HCT116 (cell line): ENCODE measurements at regions not wholly inside any gene's neighbourhood (a gene's known extent, or its start where the extent isn't known, plus 50 kb on each side); places are given as distances from the start of the nearest gene placed in this dataset.

Experiments used
- ATAC-seq: fragments of 200-7000 bp; cut with Tn5 transposase; 2 replicates; pipeline ENCODE4 v1.9.1; 2020; ENCODE audit warnings: mild to moderate bottlenecking, moderate library complexity
- BruUV-seq: library from RNA; stranded (reverse); fragments of 400-500 nt; replicated peaks from 2 replicates; lab custom pipeline; 2021; lab: Mats Ljungman, UMichigan
- CTCF ChIA-PET: fragments of 300-600 bp; sonication (Branson Sonifier 250); formaldehyde crosslinking; loops from one replicate; lab custom pipeline; 2021; ENCODE audit warnings: antibody characterized with exemption; lab: Charles Lee
- POLR2A ChIA-PET: fragments of 300-600, 350-600 bp; sonication (Branson Sonifier 250); formaldehyde crosslinking; loops from one replicate; lab custom pipeline; 2021; ENCODE audit warnings: antibody characterized with exemption; lab: Charles Lee
- RAD21 ChIA-PET, 2 experiments: fragments of 300-600 bp; sonication (Branson Sonifier 250); formaldehyde crosslinking; loops; one replicate each; lab custom pipeline; 2023; ENCODE audit warnings: low total read pairs in 2 of 2; ENCODE audit not compliant: uncharacterized antibody in 2 of 2, unreplicated experiment in 2 of 2, low non-redundant PET in 1 of 2; lab: Charles Lee
- DNase-seq: peaks from one replicate; pipeline ENCODE4 v3.0.0-alpha.2; 2010; ENCODE audit warnings: low read depth, low spot score
- H2AFZ ChIP-seq: fragments of 200-600 bp; shearing (Covaris generic), sonication (generic); 2 replicates; pipeline ENCODE4 v1.6.1; 2017; ENCODE audit warnings: low read depth, mixed run types, mixed read lengths, antibody characterized with exemption, low read length; ENCODE audit not compliant: poor library complexity, severe bottlenecking
- H3K27ac ChIP-seq: 2 replicates; pipeline ENCODE4 v1.5.1; 2012; ENCODE audit warnings: low read depth, low read length
- H3K27me3 ChIP-seq: fragments of 200-600 bp; sonication (generic); 2 replicates; pipeline ENCODE4 v1.6.1; 2016; ENCODE audit warnings: mixed run types, low read length, mixed read lengths; ENCODE audit not compliant: insufficient read depth
- H3K36me3 ChIP-seq, 2 experiments: fragments of 200-500 bp in 1 of 2; fragments of 200-600 bp in 1 of 2; sonication (Bioruptor generic) in 1 of 2; sonication (generic) in 1 of 2; 2 replicates each; pipeline versions ENCODE4 v1.5.1 to v1.6.1; 2014 to 2016; ENCODE audit warnings: low read length in 2 of 2, inconsistent platforms in 1 of 2, mixed read lengths in 1 of 2, mixed run types in 1 of 2; ENCODE audit not compliant: insufficient read depth in 2 of 2, control insufficient read depth in 1 of 2
- H3K4me1 ChIP-seq, 2 experiments: fragments of 200-600 bp in 1 of 2; sonication (generic) in 1 of 2; 2 replicates each; pipeline versions ENCODE4 v1.5.1 to v1.6.1; 2012 to 2017; ENCODE audit warnings: low read length in 2 of 2, inconsistent platforms in 1 of 2, mild to moderate bottlenecking in 1 of 2, mixed read lengths in 1 of 2, mixed run types in 1 of 2, moderate library complexity in 1 of 2; ENCODE audit not compliant: insufficient read depth in 2 of 2, control insufficient read depth in 1 of 2
- H3K4me2 ChIP-seq: fragments of 200-600 bp; sonication (generic); 2 replicates; pipeline ENCODE4 v1.6.1; 2017; ENCODE audit warnings: mixed run types, low read length, mixed read lengths
- H3K4me3 ChIP-seq, 2 experiments: fragments of 200-600 bp in 1 of 2; sonication (generic) in 1 of 2; replicated peaks in 1 of 2; 2 replicates each; pipeline ENCODE4 v1.5.1; 2011 to 2016; ENCODE audit warnings: low read length in 2 of 2, control low read depth in 1 of 2, low read depth in 1 of 2, mild to moderate bottlenecking in 1 of 2, mixed read lengths in 1 of 2, mixed run types in 1 of 2
- H3K79me2 ChIP-seq: fragments of 200-600 bp; sonication (generic); 2 replicates; pipeline ENCODE4 v1.6.1; 2017; ENCODE audit warnings: mild to moderate bottlenecking, mixed run types, low read length, moderate library complexity, mixed read lengths; ENCODE audit not compliant: insufficient read depth
- H3K9ac ChIP-seq: fragments of 200-600 bp; sonication (generic); 2 replicates; pipeline ENCODE4 v1.6.1; 2016; ENCODE audit warnings: low read length, mixed read lengths
- H3K9me2 ChIP-seq: fragments of 200-600 bp; sonication (generic), shearing (Covaris generic); 2 replicates; pipeline ENCODE4 v1.6.1; 2017; ENCODE audit warnings: mixed run types, mild to moderate bottlenecking, moderate library complexity; ENCODE audit not compliant: insufficient read depth
- H3K9me3 ChIP-seq, 2 experiments: fragments of 200-500 bp in 1 of 2; fragments of 200-600 bp in 1 of 2; sonication (Bioruptor generic) in 1 of 2; sonication (generic) in 1 of 2; 2 replicates each; pipeline ENCODE4 v1.6.1; 2014 to 2017; ENCODE audit warnings: low read length in 2 of 2, mixed read lengths in 2 of 2, inconsistent platforms in 1 of 2, low read depth in 1 of 2, mild to moderate bottlenecking in 1 of 2, mixed run types in 1 of 2, moderate library complexity in 1 of 2; ENCODE audit not compliant: control insufficient read depth in 1 of 2, insufficient read depth in 1 of 2
- H4K20me1 ChIP-seq: fragments of 200-600 bp; sonication (generic), shearing (Covaris generic); 2 replicates; pipeline ENCODE4 v1.6.1; 2017; ENCODE audit warnings: mixed run types, mild to moderate bottlenecking, moderate library complexity; ENCODE audit not compliant: insufficient read depth
- CBX3 ChIP-seq: IDR thresholded peaks from 2 replicates; pipeline ENCODE4 v1.6.1; 2012; ENCODE audit warnings: low read depth
- CEBPB ChIP-seq: IDR thresholded peaks from 2 replicates; pipeline ENCODE4 v1.6.1; 2012; ENCODE audit warnings: low read depth
- CTCF ChIP-seq, 3 experiments: fragments of 200-600 bp in 1 of 3; sonication (generic) in 1 of 3; IDR thresholded peaks in 2 of 3; conservative IDR thresholded peaks in 1 of 3; 2 replicates each; pipeline ENCODE4 v1.5.1; 2012 to 2017; ENCODE audit warnings: low read depth in 2 of 3, low read length in 2 of 3, antibody characterized with exemption in 1 of 3, borderline replicate concordance in 1 of 3, control low read depth in 1 of 3, mild to moderate bottlenecking in 1 of 3, mixed read lengths in 1 of 3, mixed run types in 1 of 3, moderate library complexity in 1 of 3; ENCODE audit not compliant: insufficient read depth in 1 of 3
- EGR1 ChIP-seq: IDR thresholded peaks from 2 replicates; pipeline ENCODE4 v1.6.1; 2012; ENCODE audit warnings: low read depth
- ELF1 ChIP-seq: IDR thresholded peaks from 2 replicates; pipeline ENCODE4 v1.6.1; 2012; ENCODE audit warnings: low read depth, borderline replicate concordance
- EZH2 ChIP-seq: fragments of 200-600 bp; sonication (generic); IDR thresholded peaks from 2 replicates; pipeline ENCODE4 v1.6.1; 2017; ENCODE audit warnings: antibody characterized with exemption, mixed run types
- EZH2phosphoT487 ChIP-seq: fragments of 200-600 bp; IDR thresholded peaks from 2 replicates; pipeline ENCODE4 v1.6.1; 2018; ENCODE audit warnings: antibody characterized with exemption, borderline replicate concordance
- FOSL1 ChIP-seq: IDR thresholded peaks from 2 replicates; pipeline ENCODE4 v1.6.1; 2012; ENCODE audit warnings: low read depth
- POLR2A ChIP-seq: IDR thresholded peaks from 2 replicates; pipeline ENCODE4 v1.7.0; 2011; ENCODE audit warnings: borderline replicate concordance; ENCODE audit not compliant: insufficient read depth, insufficient read length; ENCODE audit errors: extremely low read depth
- POLR2AphosphoS5 ChIP-seq: IDR thresholded peaks from 2 replicates; pipeline ENCODE4 v1.6.1; 2011; ENCODE audit warnings: mild to moderate bottlenecking, low read depth, low read length, moderate library complexity
- RAD21 ChIP-seq: IDR thresholded peaks from 2 replicates; pipeline ENCODE4 v1.6.1; 2012; ENCODE audit warnings: low read depth, mild to moderate bottlenecking
- SIN3A ChIP-seq: IDR thresholded peaks from 2 replicates; pipeline ENCODE4 v1.6.1; 2012; ENCODE audit warnings: low read depth
- SP1 ChIP-seq: IDR thresholded peaks from 2 replicates; pipeline ENCODE4 v1.6.1; 2012; ENCODE audit warnings: low read depth
- SRF ChIP-seq: IDR thresholded peaks from 2 replicates; pipeline ENCODE4 v1.6.1; 2012; ENCODE audit warnings: low read depth
- TCF7L2 ChIP-seq: IDR thresholded peaks from 2 replicates; pipeline ENCODE4 v1.7.0; 2011; ENCODE audit warnings: borderline replicate concordance, inconsistent platforms; ENCODE audit not compliant: insufficient read depth, insufficient read length; ENCODE audit errors: extremely low read depth
- YY1 ChIP-seq: IDR thresholded peaks from 2 replicates; pipeline ENCODE4 v1.6.1; 2011; ENCODE audit warnings: low read length, low read depth, moderate library complexity, mild to moderate bottlenecking; ENCODE audit not compliant: insufficient replicate concordance; ENCODE audit errors: extremely low read depth
- ZNF274 ChIP-seq: fragments of 200-500 bp; sonication (Bioruptor generic); IDR thresholded peaks from 2 replicates; pipeline ENCODE4 v1.6.1; 2014; ENCODE audit warnings: mild to moderate bottlenecking, low read depth, low read length, inconsistent platforms
- intact Hi-C: fragments of 100-400 bp; cut with micrococcal nuclease; formaldehyde crosslinking; loops from 2 replicates; pipeline ENCODE4 v1.10.0; 2022
- TF ChIP-seq, protein P1 (sequence below): IDR thresholded peaks from 2 replicates; pipeline ENCODE4 v1.6.1; 2012
- TF ChIP-seq, protein P2 (sequence below): IDR thresholded peaks from 2 replicates; pipeline ENCODE4 v1.6.1; 2012

DNA sequence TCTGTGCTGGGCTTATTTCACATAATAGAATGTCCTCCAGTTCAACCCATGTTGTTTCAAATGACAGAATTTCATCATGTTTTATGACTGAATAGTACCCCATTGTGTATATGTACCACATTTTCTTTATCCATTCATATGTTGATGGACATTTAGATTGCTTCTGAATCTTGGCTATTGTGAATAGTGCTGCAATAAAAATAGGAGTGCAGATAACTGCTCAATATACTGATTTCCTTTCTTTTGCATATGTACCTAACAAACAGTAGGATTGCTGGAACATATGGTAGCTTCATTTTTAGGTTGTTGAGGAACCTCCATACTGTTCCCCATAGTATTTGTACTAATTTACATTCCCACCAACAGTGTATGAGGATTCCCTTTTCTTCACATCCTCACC, 491.1 kb downstream of the BRINP3 start:
- Histone ChIP-seq H3K9me2 (no peaks in the 10 kb centered on the region), H4K20me1 (no peaks in the 10 kb centered on the region), H3K4me3 (no peak overlapping the region), H3K79me2 (no peaks in the 10 kb centered on the region), H3K9me3 (no peaks in the 10 kb centered on the region), H3K27ac (no peak overlapping the region), H2AFZ (no peak overlapping the region), H3K4me2 (no peak overlapping the region), H3K27me3 (no peaks in the 10 kb centered on the region), H3K9ac (no peak overlapping the region), H3K36me3 (no peaks in the 10 kb centered on the region), H3K4me1 (no peaks in the 10 kb centered on the region)
- ChIA-PET RAD21 (no interaction called here), CTCF (no interaction called here), POLR2A (no interaction called here)
- TF ChIP-seq ELF1 = no peak
- no peak for TF ChIP-seq SRF
- TF ChIP-seq POLR2A = no peak
- TF ChIP-seq SIN3A = no peak
- TF ChIP-seq, protein P1, sequence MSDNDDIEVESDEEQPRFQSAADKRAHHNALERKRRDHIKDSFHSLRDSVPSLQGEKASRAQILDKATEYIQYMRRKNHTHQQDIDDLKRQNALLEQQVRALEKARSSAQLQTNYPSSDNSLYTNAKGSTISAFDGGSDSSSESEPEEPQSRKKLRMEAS = no peak
- TF ChIP-seq SP1 = no peak
- no peak for TF ChIP-seq EGR1
- no peak for TF ChIP-seq YY1
- TF ChIP-seq CTCF (IDR thresholded peaks at IDR 0.05 in 2 of 3, conservative IDR thresholded peaks at IDR 0.05 in 1 of 3; ENCODE audit: borderline replicate concordance in 1 of 3, insufficient read depth in 1 of 3, low read depth in 2 of 3, low read length in 2 of 3) = no peak
- no peak for TF ChIP-seq EZH2
- ATAC-seq = no peak
- no TSS peak for BruUV-seq
- intact Hi-C loops = no loop called here
- DNase-seq = no peak

DNA sequence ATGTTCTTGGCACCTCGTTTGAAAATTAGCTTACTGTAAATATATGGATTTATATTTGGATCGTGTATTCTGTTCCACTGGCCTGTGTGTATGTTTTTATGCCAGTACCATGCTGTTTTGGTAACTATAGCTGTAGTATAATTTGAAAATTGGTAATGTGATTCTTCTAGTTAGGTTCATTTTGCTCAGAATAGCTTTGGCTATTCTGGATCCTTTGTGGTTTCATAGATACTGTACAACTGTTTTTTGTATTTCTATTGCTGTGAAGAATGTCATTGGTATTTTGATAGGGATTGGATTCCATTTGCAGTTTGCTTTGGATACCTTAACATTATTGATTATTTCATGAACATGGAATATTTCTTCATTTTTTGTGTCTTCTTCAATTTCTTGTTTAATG, 490.2 kb downstream of the BRINP3 start:
- no peak for DNase-seq
- no peaks in the 10 kb centered on the region for H3K9me2 ChIP-seq
- H3K4me2 ChIP-seq = no peak overlapping the region
- H3K4me1 ChIP-seq = no peaks in the 10 kb centered on the region
- no peak overlapping the region for H2AFZ ChIP-seq
- POLR2A ChIA-PET = no interaction called here
- no peaks in the 10 kb centered on the region for H3K9me3 ChIP-seq
- no peak overlapping the region for H3K9ac ChIP-seq
- H3K27ac ChIP-seq = no peak overlapping the region
- no TSS peak for BruUV-seq
- no peaks in the 10 kb centered on the region for H3K36me3 ChIP-seq
- no peaks in the 10 kb centered on the region for H3K27me3 ChIP-seq
- CTCF ChIA-PET = no interaction called here
- no peaks in the 10 kb centered on the region for H4K20me1 ChIP-seq
- H3K79me2 ChIP-seq = no peaks in the 10 kb centered on the region
- intact Hi-C loops = no loop called here
- RAD21 ChIA-PET = no interaction called here
- no peak for ATAC-seq
- no peak overlapping the region for H3K4me3 ChIP-seq
- TF ChIP-seq EZH2 (no peak), TCF7L2 (no peak), ELF1 (no peak), FOSL1 (no peak), SP1 (no peak), YY1 (no peak), EZH2phosphoT487 (no peak), POLR2AphosphoS5 (no peak), CBX3 (no peak), EGR1 (no peak), ZNF274 (no peak), CEBPB (no peak), SRF (no peak), RAD21 (no peak)
- TF ChIP-seq, protein P2, sequence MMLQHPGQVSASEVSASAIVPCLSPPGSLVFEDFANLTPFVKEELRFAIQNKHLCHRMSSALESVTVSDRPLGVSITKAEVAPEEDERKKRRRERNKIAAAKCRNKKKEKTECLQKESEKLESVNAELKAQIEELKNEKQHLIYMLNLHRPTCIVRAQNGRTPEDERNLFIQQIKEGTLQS = no peak
